GM21619 (cell line): ENCODE measurements at regions not wholly inside any gene's neighbourhood (a gene's known extent, or its start where the extent isn't known, plus 50 kb on each side); places are given as distances from the start of the nearest gene placed in this dataset.
"Not testable (repeated sequence)": the region's sequence is repeated elsewhere in the genome, so short reads cannot be mapped to it uniquely, and the experiment has no call there.

Source experiments
- ATAC-seq: cut with Tn5 transposase; IDR thresholded peaks from one replicate; pipeline ENCODE4 v1.9.1; 2021; ENCODE audit not compliant: unreplicated experiment

DNA sequence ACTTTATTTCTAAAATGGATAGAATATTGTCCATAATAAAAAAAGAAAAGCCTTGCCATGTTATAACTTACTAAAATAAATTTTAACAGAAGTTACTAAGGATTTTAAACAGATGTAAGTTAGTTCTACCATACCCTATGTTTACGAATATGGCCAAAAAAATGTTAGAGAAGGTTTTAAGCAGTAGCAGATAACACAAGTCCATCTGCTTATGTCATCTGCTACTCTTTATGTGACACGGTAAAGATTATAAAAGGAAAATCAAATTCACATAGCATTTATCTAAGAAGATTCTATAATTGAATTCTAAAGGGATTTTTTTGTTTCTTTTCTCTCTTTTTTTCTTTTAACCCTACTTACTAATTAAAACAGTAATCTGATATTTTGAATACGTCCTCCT, 114.2 kb upstream of the MIR17HG start:
- no peak for ATAC-seq

DNA sequence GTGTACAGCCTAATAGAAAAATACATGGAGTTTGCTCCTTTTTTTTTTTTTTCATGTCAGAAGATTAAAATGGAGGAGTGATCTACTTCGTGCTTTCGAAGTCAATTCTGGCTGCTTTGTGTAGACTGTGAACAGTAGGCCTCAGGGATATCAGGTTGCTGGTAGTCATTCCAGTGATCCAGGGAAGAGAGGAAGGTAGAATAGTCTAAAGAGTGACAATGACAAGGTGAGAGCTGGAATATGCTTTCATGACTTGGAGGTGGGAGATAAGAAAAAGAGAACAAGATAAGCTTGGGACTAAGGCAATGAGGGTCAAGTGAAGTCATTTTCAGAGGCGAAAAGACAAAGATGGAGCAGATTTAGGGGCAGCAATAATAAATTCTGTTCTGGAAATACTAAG, 111.3 kb upstream of the MIR17HG start:
- ATAC-seq: no peak

DNA sequence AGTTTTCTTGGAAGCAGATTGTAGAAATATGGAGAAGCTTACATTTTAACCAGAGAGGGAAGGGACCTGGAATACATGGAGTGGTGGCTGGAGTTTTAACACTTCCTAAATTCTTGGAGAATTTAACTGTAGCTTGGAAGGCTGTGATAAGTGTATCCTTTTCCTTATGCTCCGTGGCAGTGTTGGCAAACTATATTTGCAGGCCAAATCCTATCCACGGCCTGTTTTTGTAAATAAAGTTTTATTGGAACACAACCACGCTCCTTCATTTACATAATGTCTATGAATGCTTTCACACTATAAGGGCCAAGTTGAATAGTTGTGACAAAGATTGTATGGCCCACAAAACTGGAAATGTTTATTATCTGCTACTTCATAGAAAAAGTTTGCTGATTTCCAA, 110.6 kb upstream of the MIR17HG start:
- ATAC-seq: no peak

DNA sequence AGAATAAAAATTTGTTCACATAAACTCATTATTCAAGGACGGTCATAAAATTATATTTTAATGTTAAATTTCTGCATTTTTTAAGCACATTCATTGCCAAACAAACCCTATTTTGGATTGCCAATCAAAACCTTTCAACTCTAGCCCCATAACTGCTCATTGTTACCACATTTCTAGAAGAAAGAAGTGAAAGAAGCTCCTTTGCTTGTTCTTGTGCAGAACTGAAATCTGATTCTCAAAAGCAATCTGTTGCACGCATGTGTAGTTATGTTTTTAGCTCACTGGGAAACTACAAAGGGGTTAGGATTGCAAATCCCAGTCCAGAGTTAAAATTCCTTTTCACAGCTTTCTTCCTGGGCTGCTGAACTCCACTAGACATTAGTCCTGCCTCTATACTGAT, 109.5 kb upstream of the MIR17HG start:
- no peak for ATAC-seq

DNA sequence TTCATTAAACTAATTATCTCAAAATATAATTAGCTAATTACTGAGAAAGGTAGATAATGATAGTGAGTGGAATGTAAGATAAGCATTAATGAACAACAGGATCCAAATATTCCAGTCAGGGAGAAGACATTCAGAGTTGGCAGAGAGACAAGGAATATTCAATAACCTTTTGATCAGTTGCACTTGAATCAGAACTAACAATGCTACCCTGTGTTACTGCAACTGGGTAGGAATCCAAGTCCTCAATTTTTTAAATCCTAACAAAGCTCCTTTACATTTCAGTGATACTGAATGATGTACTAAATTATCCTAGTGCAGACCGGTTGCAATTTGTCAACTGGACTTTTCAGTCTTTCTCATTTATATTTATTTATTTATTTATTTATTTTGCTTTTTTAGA, 107.1 kb upstream of the MIR17HG start:
- no peak for ATAC-seq

DNA sequence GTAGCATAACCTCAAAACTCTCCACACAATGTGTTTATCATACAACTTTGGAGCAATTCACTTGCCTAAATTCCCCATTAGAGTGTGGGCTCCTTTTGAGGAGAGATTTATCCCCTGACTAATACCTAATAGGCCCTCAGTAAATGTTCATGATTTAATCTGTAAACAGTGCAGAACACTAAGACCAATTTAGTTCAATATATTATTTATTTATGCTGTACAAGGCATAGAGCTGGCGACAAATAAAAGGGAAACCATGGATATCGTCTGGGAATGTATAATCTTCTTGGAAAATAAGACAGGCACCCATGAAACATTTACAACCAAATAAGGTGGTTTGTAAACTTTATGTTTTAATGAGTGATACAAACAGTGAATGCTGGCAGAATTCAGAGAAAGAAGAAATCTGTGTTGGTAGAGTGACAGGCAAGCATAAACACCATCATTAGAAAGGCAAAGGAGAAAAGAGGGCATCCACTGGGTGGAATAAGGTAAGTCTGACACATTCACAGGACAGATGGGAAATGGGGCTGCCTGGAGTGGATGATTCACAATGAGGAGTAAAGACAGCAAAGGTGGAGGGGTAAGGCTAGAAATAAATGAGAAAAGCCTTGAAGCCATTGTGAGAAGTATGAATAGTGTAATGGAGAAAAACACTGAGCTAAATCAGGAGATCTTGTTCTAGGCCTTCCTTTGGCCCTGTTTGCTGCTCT, 106.1 kb upstream of the MIR17HG start:
- no peak for ATAC-seq

DNA sequence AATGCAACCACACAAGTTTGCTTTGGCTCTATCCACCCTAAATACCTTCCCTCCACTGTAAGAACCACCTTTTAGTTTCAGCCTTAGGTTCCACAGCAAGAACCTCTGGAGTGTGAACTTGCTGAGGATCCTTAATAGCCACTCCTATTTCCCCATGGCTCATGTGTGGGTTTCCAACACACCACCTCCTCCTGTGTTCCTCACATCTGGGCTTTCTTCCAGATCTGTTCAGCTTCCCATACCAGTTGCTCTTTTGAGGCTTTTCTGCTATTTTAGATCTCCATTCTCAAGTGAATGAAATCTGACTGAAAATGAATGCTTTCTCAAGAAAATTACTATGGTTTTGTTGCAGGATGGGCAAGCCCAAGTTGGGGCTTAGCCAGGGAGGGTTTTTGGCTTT, 104.8 kb upstream of the MIR17HG start:
- ATAC-seq: no peak

DNA sequence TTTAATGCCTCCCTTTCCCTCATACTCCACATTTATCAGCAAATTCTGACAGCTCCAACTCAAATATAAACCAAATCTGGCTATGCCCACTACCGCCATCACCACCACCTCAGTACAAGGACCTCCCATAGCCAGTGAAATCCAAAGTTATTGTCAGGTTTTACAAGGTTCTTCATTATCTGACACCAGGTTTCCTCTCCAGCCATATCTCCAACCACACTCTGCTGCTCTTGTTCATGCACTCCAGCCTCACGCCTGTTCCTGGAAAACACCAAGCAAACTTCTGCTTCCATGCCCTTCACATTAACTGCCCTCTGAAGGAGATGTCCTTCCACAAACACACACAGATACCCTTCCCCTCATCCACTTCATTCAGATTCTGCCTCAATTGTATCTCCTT, 102.2 kb upstream of the MIR17HG start:
- no peak for ATAC-seq

DNA sequence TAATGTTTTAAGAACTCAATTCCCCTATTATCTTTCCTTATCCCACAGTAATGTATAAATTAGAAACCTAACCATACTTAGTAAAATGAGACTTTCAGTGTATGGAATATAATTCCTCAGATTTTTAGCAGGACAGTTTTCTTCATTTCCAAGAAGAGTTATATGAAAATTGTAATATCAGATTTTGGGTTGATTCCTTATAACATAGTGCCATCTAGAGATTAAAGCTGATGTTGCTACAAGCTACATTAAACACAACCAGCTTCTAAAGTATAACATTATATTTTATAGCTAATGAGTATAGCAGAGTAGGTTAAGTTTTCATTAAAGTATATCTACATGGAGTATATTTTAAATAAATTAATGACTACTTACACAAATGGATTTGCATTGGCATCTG, 99.7 kb upstream of the MIR17HG start:
- no peak for ATAC-seq

DNA sequence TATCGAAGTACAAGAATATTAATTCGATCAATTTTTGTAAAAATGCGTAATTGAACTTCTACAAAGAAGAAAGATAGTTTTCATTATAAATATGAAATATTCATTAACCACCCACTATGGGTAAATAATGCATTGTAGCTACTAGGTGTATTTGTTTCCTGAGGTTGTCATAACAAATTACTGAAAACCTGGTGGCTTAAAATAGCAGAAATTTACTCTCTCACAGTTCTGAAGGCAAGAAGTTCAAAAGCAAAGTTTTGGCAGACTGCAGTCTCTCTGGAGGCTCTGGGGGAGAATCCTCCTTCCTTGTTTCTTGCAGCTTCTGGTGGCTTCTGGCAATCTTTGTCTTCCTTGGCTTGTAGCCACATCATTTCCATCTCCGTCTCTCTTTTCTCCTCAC, 99.2 kb upstream of the MIR17HG start:
- no peak for ATAC-seq

DNA sequence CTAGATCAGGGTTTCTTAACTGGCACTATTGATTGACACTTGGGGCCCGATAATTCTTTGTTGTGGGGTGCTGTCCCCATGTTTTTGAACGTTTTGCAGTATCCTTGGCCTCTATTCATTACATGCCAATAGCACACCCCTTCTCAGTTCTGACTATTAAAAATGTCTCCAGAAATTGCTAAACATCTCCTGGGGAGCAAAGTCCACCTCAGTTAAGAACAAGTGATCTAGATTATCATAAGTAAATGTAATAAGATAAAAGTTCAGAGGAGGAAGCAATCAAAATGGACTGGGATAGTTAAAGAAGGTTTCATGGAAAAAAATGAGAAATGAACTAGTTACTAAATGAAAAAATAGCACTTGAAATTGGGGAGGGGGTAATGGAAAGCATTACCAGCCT, 98.1 kb upstream of the MIR17HG start:
- no peak for ATAC-seq

DNA sequence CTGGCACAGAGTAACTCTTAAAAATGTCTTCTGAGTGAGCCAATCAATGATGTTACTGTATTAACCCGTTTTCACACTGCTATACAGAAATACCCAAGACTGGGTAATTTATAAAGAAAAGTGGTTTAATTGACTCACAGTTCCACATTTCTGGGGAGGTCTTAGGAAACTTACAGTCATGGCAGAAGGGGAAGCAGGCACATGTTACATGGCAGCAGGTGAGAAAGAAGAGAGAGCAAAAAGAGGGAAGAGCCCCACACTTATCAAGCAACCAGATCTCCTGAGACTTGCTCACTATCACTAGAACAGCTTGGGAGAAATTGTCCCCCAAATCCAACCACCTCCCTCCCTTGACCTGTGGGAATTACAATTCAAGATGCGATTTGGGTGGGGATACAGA, 97.6 kb upstream of the MIR17HG start:
- no peak for ATAC-seq

DNA sequence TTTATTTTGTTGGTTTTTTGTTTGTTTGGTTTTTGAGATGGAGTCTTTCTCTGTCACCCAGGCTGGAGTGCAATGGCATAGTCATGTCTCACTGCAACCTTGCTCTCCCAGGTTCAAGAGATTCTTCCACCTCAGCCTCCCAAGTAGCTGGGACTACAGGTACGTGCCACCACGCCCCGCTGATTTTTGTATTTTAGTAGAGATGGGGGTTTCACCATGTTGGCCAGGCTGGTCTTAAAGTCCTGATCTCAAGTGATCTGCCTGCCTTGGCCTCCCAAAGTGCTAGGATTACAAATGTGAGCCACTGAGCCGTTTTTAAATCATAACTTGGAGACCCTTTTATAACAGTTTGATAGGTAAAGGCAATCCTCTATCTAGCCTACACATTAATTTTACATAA, 95.9 kb upstream of the MIR17HG start:
- ATAC-seq: not testable (repeated sequence)

DNA sequence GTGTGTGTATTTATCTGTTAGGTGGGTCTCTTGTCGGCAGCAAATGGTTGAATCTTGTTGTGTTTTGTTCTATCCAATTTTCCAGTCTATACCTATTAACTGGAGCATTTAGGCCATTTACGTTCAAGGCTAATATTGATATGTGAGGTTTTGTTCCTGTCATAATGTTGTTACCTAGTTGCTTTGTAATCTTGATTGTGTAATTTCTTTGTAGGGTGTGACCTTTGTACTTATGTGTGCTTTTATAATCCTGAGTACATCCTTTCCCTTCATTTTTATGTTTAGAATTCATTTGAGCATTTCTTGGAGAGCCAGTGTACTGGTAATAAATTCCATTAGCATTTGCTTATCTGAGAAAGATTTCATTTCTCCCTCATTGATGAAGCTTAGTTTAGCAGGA, 83.0 kb upstream of the MIR17HG start:
- no peak for ATAC-seq

DNA sequence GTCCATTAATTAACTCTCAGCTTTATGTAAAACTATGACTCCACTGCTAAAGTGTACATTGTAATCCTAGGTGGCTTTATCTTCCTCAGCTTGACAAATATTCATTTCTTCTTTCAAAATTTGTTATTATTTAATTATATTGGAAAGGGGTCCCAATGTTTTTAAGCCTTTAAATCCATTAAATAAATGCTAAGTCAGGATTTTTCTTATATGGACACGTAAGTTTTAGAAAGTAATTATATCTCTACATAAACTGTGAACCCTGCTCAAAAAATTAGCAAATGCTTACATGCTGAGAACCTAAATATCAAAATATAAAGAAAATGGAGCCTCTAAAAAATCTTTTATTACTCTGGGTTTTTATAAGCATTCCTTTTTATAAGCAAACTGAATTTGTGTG, 78.2 kb upstream of the MIR17HG start:
- ATAC-seq: no peak

DNA sequence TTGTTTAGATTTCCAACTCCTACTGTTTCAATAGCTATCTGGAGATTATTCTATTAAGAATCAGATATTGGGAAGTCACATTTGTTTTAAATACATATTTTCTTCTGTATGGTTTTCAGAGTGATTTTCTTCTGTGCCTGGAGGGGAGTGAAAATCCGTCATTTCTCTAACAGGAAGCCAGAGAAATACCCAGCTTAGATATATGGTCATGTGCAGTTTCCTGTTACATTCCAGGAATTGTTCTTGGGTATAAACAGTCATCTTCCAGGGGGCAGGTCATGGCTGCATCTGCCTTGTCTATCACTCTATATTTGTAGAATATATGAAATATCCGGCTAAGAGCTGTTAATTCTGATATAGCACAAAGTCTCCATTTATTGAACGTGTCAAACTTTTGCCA, 77.5 kb upstream of the MIR17HG start:
- ATAC-seq: no peak

DNA sequence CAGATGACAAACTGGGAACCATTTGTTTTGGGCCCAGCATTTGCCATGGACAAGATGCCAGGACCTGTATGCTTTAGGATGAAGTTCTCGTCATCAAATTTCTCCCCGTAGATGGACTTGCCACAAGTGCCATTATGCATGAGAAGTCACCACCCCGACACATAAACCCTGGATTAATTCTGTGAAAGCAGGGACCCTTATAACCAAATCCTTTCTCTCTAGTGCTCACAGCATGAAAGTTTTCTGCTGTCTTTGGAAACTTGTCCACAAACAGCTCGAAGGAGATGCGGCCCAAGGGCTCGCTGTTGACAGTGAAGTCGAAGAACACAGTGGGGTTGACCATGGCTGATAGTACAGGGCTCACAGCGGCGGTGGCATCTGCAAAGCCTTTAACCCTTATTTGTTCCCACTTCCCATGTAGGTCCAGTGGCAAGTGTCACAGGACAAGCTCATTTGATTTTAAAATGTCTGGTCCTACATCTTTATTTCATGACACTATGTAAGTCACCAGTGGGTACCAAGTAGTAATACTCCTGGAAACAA, 75.2 kb upstream of the MIR17HG start:
- ATAC-seq: no peak

DNA sequence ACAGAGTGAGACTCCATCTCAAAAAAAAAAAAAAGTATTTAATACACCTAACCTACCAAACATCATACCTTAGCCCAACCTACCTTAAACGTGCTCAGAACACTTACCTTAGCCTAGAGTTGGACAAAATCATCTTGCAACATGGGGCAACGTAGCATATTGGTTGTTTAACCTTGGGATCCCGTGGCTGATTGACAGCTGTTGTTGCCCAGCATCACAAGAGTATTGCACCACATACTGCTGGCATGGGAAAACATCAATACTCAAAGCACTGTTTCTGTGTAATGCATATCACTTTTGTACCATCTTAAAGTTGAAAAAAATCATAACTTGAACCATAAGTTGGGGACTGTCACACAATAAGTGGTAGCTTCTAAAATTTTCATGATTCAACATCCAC, 73.8 kb upstream of the MIR17HG start:
- no peak for ATAC-seq

DNA sequence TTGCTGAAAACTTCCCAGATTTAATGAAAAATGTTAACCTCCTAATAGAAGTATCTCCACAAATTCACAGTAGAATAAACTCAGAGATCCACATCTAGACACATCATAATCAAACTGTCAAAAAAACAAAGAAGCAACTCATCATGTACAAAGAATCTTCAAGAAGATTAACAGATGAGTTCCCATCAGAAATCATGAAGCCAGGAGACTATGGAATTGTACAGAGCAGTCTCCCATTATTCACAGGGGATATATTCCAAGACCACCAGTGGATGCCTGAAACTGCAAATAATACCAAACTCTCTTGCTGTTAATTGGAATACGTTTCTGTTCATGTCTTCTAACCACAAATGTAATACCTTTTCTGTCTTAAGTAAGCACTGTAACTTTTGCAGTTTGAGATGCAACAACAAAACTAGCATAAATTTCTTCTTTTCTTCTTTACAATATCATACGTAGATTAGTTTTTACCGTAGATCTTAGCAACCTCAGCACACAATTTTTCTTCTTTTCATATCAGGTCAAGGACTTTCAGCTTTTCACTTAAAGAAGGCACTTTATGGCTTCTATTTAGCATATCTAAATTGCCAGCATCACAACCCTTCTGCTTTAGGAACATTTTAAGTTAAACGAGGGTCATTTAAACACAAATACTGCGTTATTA, 70.3 kb upstream of the MIR17HG start:
- ATAC-seq: no peak

DNA sequence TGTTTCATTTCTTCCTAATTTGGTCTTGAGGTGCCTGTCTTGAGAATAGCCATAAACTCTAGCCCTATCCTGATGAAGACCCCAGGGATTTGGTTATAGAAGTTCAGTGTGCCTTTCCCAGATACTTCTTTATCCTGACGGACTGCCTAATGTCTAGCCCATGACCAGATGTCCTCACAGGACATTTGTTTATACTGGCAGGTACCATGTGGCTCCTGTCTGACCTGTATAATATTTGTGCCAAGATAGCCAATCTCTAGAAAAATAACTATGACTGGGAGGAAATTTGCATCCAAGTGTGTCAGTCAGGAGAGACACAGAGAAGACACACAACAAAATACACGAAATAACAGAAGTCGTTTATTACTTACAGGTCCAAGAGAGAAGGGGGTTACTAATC, 69.2 kb upstream of the MIR17HG start:
- ATAC-seq: no peak

DNA sequence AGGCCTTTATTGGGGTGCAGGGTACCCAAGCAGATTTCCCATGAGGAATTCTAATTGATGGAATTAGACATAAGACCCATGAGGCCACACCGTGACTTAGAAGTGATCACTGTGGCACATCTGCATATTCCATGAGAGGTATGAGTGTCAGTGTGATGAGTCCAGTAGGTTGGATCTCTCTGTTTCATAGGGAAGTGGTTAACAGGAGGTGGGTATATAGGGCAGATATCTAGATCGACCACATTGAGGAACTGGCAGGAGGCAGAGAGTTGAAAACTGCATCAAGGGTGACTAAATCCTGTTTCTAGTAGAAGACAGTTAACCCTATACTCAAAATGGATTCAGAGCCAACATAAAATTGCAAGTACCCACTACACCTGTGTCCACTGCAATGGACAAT, 68.6 kb upstream of the MIR17HG start:
- no peak for ATAC-seq

DNA sequence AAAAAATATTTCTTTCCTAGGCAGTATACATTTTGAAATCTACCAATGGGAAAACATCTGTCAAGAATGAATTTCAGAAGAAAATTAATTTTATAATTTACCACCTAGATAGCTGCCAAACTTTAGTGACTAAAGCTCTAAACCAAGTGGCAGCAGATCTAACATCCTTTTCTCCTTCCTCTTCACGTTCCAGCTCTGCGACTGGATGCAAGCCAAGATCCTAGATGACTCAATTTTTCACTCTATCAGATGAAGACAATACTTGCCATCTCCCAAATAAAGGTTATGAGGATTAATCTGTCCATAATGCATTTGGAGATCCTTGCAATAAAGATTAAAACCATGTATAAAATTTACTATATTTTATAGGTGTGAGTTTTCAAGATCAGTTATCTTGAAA, 66.7 kb upstream of the MIR17HG start:
- ATAC-seq: no peak

DNA sequence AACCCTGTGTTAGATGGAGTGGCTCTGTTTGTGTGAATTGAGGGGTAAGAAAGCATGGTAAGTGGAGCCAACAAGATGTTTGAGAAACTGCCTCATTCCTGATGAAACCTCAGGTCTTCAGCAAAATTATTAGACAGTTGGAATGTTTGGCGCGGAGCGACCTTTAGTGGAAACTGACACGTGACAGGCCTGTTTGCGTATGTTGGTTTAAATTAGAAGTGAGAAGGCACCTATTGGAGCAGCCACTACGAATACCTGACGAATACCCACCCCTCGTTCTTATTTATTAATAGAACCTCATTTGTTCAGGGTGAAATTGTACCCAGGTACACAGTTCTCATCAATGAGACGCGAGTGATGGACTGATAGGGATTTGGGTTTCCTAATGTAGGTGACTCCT, 63.2 kb upstream of the MIR17HG start:
- no peak for ATAC-seq
